ENCODE measurements at regions not wholly inside any gene's neighbourhood (a gene's known extent, or its start where the extent isn't known, plus 50 kb on each side); places are given as distances from the start of the nearest gene placed in this dataset.
"Not testable (repeated sequence)": the region's sequence is repeated elsewhere in the genome, so short reads cannot be mapped to it uniquely, and the experiment has no call there.

DNA sequence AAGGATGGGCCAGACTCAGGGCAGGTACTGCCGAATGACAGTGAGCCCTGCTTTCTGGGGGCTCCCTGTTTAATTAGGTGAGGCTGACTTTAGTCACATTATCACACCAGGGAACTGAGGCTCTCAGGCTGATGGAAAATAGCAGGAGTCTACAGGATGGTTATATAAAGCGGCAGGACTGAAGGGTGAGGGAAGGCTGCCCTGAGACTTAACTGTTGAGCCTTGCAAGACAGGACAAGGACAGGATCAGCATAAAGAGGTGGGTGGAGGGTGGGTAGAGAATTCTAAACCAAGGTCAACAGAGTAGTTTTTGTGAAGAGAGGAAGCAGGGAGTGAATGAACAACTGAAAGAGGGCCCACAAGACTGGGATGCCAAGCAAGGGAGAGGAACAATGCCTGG is 330.1 kb downstream of the SPATA31A6 start:
- not testable (repeated sequence) for H3K36me3 Mint-ChIP-seq (ENCODE audit: low read depth)

DNA sequence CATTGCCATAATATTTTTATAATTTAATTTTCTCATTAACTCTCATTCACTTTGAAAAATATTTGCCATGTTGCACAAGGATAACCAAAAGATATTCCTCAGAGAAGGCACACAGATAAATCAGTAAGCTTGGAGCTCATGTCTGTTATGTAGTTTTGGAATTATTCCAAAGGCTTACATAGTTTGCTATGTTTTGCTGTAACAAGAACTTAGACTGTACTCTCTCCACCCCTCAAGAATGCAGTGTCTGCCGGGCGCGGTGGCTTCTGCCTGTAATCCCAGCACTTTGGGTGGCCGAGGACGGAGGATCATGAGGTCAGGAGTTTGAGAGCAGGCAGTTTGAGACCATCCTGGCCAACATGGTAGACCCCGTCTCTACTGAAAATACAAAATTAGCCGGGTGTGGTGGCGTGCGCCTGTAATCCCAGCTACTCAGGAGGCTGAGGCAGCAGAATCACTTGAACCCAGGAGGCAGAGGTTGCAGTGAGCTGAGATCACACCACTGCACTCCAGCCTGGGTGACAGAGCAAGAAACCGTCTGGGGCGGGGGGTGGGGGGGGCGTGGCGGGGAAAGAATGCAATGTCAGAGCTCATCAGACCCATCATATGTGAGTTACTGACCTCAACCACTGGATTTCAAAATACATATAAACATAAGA is 351.0 kb downstream of the SPATA31A6 start:
- CTCF ChIA-PET; H3K36me3 Mint-ChIP-seq (ENCODE audit: low read depth); DNase-seq; H3K27me3 Mint-ChIP-seq (ENCODE audit: low read depth); H3K4me1 Mint-ChIP-seq (ENCODE audit: low read depth); H3K27ac Mint-ChIP-seq; H3K4me3 Mint-ChIP-seq; intact Hi-C loops (cut with micrococcal nuclease); H3K9me3 Mint-ChIP-seq: not testable (repeated sequence)

More for the DNA sequence above, 330.1 kb downstream of the SPATA31A6 start:
- H3K4me3 Mint-ChIP-seq; CTCF ChIA-PET; H3K9me3 Mint-ChIP-seq; H3K27me3 Mint-ChIP-seq (ENCODE audit: low read depth); intact Hi-C loops (cut with micrococcal nuclease); H3K4me1 Mint-ChIP-seq (ENCODE audit: low read depth); DNase-seq; H3K27ac Mint-ChIP-seq: not testable (repeated sequence)

DNA sequence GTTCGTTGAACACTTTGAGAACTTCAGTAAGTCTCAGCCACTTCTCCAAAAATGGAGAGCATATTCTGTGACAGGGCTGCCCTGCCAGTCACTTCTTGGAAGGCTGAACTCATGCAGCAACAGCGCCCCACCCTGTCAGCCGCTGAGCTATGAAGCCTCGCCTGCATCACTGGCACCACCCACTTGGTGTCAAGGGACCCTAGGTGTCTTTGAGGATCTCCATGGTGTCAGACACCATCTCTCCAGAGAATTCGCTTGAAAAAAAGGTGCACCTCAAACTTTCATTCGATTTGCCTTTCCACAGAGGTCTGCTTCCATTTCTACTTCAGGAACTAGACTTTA is 351.5 kb downstream of the SPATA31A6 start:
- H3K27me3 Mint-ChIP-seq (ENCODE audit: low read depth); H3K4me1 Mint-ChIP-seq (ENCODE audit: low read depth); CTCF ChIA-PET; H3K36me3 Mint-ChIP-seq (ENCODE audit: low read depth); H3K9me3 Mint-ChIP-seq; intact Hi-C loops (cut with micrococcal nuclease); H3K4me3 Mint-ChIP-seq; H3K27ac Mint-ChIP-seq: not testable (repeated sequence)
- DNase-seq: peak; percentile 52

DNA sequence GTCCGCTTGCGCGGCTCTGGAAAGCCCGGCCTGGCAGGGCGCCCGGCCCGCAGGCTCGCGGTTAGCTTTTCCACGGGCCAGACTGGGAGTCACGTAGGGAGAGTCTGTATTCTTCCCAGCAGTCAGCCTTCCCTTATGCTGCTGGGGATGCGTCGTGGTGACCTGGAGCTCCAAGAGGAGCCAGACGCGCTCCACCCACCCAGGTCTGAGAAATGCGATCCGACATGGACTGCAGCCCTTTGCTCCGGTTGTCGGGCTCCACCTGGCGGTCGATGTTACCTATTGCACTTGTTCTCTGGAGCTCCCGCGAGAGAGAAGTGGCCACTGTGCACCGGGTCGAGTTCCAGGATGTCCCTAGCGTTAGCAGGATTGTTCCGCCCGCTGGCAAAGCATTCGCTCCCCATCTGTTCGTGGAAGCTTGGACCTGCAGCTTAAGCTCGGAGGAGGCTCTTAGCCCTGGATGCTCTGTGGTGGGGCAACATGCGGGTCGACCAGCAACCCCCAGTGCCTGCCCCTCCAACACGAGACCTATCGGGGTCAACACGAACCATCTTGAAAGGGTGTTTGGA is 367.4 kb downstream of the SPATA31A6 start:
- H3K36me3 Mint-ChIP-seq (ENCODE audit: low read depth); H3K27me3 Mint-ChIP-seq (ENCODE audit: low read depth); DNase-seq; CTCF ChIA-PET; H3K27ac Mint-ChIP-seq; H3K9me3 Mint-ChIP-seq; H3K4me3 Mint-ChIP-seq; intact Hi-C loops (cut with micrococcal nuclease); H3K4me1 Mint-ChIP-seq (ENCODE audit: low read depth): not testable (repeated sequence)

DNA sequence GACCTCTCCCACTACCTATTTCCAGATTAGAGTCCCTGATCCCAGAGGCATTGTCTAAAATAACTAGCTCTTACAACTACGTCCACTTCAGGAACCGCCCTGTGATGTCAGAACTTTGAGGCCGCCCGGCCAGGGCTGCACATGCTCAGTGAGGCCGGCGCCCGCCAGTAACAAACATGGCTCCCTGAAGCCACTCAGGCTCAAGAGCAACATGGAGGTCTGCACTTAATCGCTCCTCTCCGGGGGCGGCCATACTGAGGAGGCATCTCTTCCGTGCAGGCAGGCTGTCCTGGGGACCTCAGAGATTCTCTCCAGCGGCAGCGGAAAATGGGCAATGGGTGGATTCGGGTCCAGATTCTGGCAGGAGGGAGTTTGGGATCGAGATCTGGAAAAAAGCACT is 385.1 kb downstream of the SPATA31A6 start:
- intact Hi-C loops (cut with micrococcal nuclease); DNase-seq; H3K4me1 Mint-ChIP-seq (ENCODE audit: low read depth); H3K4me3 Mint-ChIP-seq; H3K9me3 Mint-ChIP-seq; H3K27me3 Mint-ChIP-seq (ENCODE audit: low read depth); H3K36me3 Mint-ChIP-seq (ENCODE audit: low read depth); CTCF ChIA-PET; H3K27ac Mint-ChIP-seq: not testable (repeated sequence)

DNA sequence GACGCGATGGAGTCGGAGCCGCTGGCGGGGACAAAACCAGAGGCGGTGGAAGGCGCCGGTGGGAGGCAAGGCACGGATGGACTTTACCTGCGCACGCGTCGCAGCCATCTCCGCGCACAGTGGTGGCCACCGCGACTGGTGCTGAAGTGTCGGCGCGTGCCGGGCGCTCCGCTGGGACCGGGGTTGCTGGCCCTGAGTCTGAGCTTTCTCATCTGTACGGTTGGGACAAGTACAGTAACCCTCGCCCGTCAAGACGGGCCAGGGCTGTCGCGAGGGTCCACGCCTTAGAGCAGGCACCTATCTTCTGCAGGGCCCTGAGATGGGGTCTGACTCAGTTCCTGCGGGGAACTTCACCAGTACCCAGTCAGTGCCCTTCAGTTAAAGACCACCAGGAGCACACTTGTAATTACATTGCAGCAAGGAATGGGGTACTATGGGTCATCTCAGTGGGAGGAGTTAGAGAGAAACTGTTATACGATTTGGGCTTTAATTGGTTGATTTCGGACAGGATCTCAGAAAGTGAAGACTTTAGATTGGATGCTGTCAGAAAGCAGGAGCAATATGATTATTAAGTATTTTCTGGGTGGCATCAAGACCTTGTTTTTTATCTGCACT is 385.6 kb downstream of the SPATA31A6 start:
- H3K4me1 Mint-ChIP-seq (ENCODE audit: low read depth); H3K4me3 Mint-ChIP-seq; H3K27me3 Mint-ChIP-seq (ENCODE audit: low read depth); CTCF ChIA-PET; H3K27ac Mint-ChIP-seq; H3K9me3 Mint-ChIP-seq; H3K36me3 Mint-ChIP-seq (ENCODE audit: low read depth); intact Hi-C loops (cut with micrococcal nuclease): not testable (repeated sequence)
- DNase-seq: peak; percentile 6

DNA sequence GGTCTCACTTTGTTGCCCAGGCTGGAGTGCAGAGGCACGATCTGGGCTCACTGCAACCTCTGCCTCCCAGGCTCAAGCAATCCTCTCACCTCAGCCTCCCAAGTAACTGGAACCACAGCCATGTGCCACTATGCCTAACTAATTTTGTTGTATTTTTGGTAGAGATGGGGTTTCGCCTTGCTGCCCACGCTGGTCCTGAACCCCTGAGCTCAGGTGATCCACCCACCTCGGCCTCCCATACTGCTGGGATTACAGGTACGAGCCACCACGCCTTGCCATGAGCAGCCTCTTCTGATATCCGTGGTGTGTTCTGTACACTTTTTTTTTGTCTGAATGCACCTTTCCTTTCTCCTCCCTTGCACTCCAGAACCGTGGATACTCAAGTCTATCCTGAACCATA is 394.4 kb downstream of the SPATA31A6 start:
- CTCF ChIA-PET; H3K4me1 Mint-ChIP-seq (ENCODE audit: low read depth); H3K27me3 Mint-ChIP-seq (ENCODE audit: low read depth); H3K4me3 Mint-ChIP-seq; H3K36me3 Mint-ChIP-seq (ENCODE audit: low read depth); H3K27ac Mint-ChIP-seq; H3K9me3 Mint-ChIP-seq; intact Hi-C loops (cut with micrococcal nuclease); DNase-seq: not testable (repeated sequence)
